Liver (tissue), 8 donors: ENCODE measurements at regions not wholly inside any gene's neighbourhood (a gene's known extent, or its start where the extent isn't known, plus 50 kb on each side); places are given as distances from the start of the nearest gene placed in this dataset.

Experiments used
- DNase-seq: peaks from one replicate; pipeline ENCODE4 v3.0.0-alpha.2; 2017; ENCODE audit warnings: low spot score
- H3K27ac ChIP-seq, 2 donors: one replicate each; pipeline ENCODE4 v1.7.0; 2013; ENCODE audit warnings: inconsistent platforms in 2 of 2, low read length in 2 of 2, control low read depth in 1 of 2, low read depth in 1 of 2, mild to moderate bottlenecking in 1 of 2
- H3K27me3 ChIP-seq, 4 donors: one replicate each; pipeline versions ENCODE4 v1.6.1 to v1.7.0; 2013; ENCODE audit warnings: low read length in 3 of 4, inconsistent platforms in 1 of 4, mild to moderate bottlenecking in 1 of 4, moderate library complexity in 1 of 4; ENCODE audit not compliant: control insufficient read depth in 4 of 4, insufficient read depth in 4 of 4
- H3K36me3 ChIP-seq, 4 donors: one replicate each; pipeline versions ENCODE4 v1.6.1 to v1.7.0; 2013; ENCODE audit warnings: low read length in 3 of 4, mild to moderate bottlenecking in 3 of 4, low read depth in 1 of 4, moderate library complexity in 1 of 4; ENCODE audit not compliant: control insufficient read depth in 4 of 4, insufficient read depth in 3 of 4
- H3K4me1 ChIP-seq, 4 donors: one replicate each; pipeline versions ENCODE4 v1.6.1 to v1.7.0; 2013; ENCODE audit warnings: low read length in 3 of 4, mild to moderate bottlenecking in 3 of 4, moderate library complexity in 1 of 4; ENCODE audit not compliant: control insufficient read depth in 4 of 4, insufficient read depth in 4 of 4
- H3K4me3 ChIP-seq, 3 donors: one replicate each; pipeline versions ENCODE4 v1.6.1 to v1.7.0; 2013; ENCODE audit warnings: low read length in 3 of 3, control low read depth in 1 of 3, low read depth in 1 of 3, mild to moderate bottlenecking in 1 of 3
- H3K9ac ChIP-seq, 2 donors: one replicate each; pipeline ENCODE4 v1.7.0; 2013; ENCODE audit warnings: low read length in 2 of 2, mild to moderate bottlenecking in 2 of 2, moderate library complexity in 2 of 2, control low read depth in 1 of 2, low read depth in 1 of 2
- H3K9me3 ChIP-seq, 4 donors: one replicate each; pipeline versions ENCODE4 v1.6.1 to v1.7.0; 2013; ENCODE audit warnings: low read length in 3 of 4; ENCODE audit not compliant: control insufficient read depth in 4 of 4
- EGR1 ChIP-seq, 2 donors: IDR thresholded peaks; 2 replicates each; pipeline ENCODE4 v1.6.1; 2016 to 2018; ENCODE audit warnings: antibody characterized with exemption in 2 of 2, low read depth in 2 of 2
- FOXA1 ChIP-seq: IDR thresholded peaks from 2 replicates; pipeline ENCODE4 v1.6.1; 2016; ENCODE audit warnings: antibody characterized with exemption
- FOXA2 ChIP-seq: IDR thresholded peaks from 2 replicates; pipeline ENCODE4 v1.6.1; 2016; ENCODE audit warnings: antibody characterized with exemption
- GABPA ChIP-seq, 2 donors: IDR thresholded peaks in 1 of 2; conservative IDR thresholded peaks in 1 of 2; 2 replicates each; pipeline ENCODE4 v1.6.1; 2016; ENCODE audit warnings: antibody characterized with exemption in 2 of 2, mild to moderate bottlenecking in 1 of 2, moderate library complexity in 1 of 2
- HNF4A ChIP-seq, 2 donors: conservative IDR thresholded peaks; 2 replicates each; pipeline ENCODE4 v1.6.1; 2016; ENCODE audit warnings: antibody characterized with exemption in 2 of 2, mild to moderate bottlenecking in 2 of 2
- HNF4G ChIP-seq: IDR thresholded peaks from 2 replicates; pipeline ENCODE4 v1.6.1; 2016; ENCODE audit warnings: antibody characterized with exemption
- JUND ChIP-seq, 2 donors: IDR thresholded peaks; 2 replicates each; pipeline ENCODE4 v1.6.1; 2016; ENCODE audit warnings: antibody characterized with exemption in 2 of 2
- RAD21 ChIP-seq, 2 donors: IDR thresholded peaks; 2 replicates each; pipeline ENCODE4 v1.6.1; 2016; ENCODE audit warnings: antibody characterized with exemption in 2 of 2, mild to moderate bottlenecking in 2 of 2
- SP1 ChIP-seq: IDR thresholded peaks from 2 replicates; pipeline ENCODE4 v1.6.1; 2018; ENCODE audit warnings: antibody characterized with exemption, mild to moderate bottlenecking
- TAF1 ChIP-seq: conservative IDR thresholded peaks from 2 replicates; pipeline ENCODE4 v1.6.1; 2016; ENCODE audit warnings: antibody characterized with exemption, mild to moderate bottlenecking
- YY1 ChIP-seq: IDR thresholded peaks from 2 replicates; pipeline ENCODE4 v1.6.1; 2016; ENCODE audit warnings: antibody characterized with exemption, mild to moderate bottlenecking
- WGBS: extraction: QIAGEN DNeasy Blood & Tissue Kit; methylation state at CpG from one replicate; pipeline ENCODE4 v1.1.7; 2013; 5-methylcytosine and 5-hydroxymethylcytosine counted together
- TF ChIP-seq, protein P1 (sequence below): IDR thresholded peaks from 2 replicates; pipeline ENCODE4 v1.6.1; 2016; ENCODE audit warnings: antibody characterized with exemption
- TF ChIP-seq, protein P2 (sequence below): fragments of 150-350 bp; IDR thresholded peaks from 2 replicates; pipeline ENCODE4 v1.5.1; 2017; ENCODE audit warnings: improper control_type of control experiment, low read depth, low read length; ENCODE audit not compliant: missing input control
- TF ChIP-seq, protein P3 (sequence below): IDR thresholded peaks from 2 replicates; pipeline ENCODE4 v1.6.1; 2016; ENCODE audit warnings: antibody characterized with exemption
- TF ChIP-seq, protein P4 (sequence below): IDR thresholded peaks from 2 replicates; pipeline ENCODE4 v1.6.1; 2016; ENCODE audit warnings: antibody characterized with exemption, mild to moderate bottlenecking
- TF ChIP-seq, protein P5 (sequence below): IDR thresholded peaks from 2 replicates; pipeline ENCODE4 v1.6.1; 2016; ENCODE audit warnings: antibody characterized with exemption
- donor health status: healthy.
- donor health status: healthy.
- donor health status: healthy.
- donor health status: healthy.
- donor health status: healthy.

DNA sequence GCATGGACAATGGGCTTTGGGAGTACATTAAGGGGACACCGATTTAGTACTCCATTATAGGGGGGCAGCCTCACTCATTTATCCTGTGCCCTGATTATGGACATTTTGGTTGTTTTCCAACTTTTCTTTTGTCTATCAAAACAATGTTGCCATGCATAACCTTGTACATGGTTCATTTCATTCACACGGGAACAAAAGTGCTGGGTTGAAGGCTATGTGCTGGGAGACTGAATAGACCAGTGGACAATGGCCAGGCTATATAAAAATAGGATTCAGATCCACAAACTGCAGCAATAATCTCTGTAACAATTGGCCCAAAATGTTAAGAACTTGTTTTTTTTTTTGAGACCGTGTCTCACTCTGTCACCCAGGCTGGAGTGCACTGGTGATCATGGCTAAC is 100.7 kb upstream of the GMDS start:
- H3K27me3 ChIP-seq, result no peaks in the 10 kb centered on the region
- TF ChIP-seq SP1 (no peak), YY1 (no peak), HNF4G (no peak), HNF4A (conservative IDR thresholded peaks at IDR 0.05) (no peak), JUND (IDR thresholded peaks at IDR 0.05) (no peak), EGR1 (IDR thresholded peaks at IDR 0.05; ENCODE audit: low read depth in 2 of 2) (no peak), GABPA (IDR thresholded peaks at IDR 0.05 in 1 of 2, conservative IDR thresholded peaks at IDR 0.05 in 1 of 2) (no peak)
- TF ChIP-seq, protein P1, sequence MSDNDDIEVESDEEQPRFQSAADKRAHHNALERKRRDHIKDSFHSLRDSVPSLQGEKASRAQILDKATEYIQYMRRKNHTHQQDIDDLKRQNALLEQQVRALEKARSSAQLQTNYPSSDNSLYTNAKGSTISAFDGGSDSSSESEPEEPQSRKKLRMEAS, result no peak
- TF ChIP-seq, protein P2, sequence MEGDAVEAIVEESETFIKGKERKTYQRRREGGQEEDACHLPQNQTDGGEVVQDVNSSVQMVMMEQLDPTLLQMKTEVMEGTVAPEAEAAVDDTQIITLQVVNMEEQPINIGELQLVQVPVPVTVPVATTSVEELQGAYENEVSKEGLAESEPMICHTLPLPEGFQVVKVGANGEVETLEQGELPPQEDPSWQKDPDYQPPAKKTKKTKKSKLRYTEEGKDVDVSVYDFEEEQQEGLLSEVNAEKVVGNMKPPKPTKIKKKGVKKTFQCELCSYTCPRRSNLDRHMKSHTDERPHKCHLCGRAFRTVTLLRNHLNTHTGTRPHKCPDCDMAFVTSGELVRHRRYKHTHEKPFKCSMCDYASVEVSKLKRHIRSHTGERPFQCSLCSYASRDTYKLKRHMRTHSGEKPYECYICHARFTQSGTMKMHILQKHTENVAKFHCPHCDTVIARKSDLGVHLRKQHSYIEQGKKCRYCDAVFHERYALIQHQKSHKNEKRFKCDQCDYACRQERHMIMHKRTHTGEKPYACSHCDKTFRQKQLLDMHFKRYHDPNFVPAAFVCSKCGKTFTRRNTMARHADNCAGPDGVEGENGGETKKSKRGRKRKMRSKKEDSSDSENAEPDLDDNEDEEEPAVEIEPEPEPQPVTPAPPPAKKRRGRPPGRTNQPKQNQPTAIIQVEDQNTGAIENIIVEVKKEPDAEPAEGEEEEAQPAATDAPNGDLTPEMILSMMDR, result no peak
- TF ChIP-seq, protein P3, sequence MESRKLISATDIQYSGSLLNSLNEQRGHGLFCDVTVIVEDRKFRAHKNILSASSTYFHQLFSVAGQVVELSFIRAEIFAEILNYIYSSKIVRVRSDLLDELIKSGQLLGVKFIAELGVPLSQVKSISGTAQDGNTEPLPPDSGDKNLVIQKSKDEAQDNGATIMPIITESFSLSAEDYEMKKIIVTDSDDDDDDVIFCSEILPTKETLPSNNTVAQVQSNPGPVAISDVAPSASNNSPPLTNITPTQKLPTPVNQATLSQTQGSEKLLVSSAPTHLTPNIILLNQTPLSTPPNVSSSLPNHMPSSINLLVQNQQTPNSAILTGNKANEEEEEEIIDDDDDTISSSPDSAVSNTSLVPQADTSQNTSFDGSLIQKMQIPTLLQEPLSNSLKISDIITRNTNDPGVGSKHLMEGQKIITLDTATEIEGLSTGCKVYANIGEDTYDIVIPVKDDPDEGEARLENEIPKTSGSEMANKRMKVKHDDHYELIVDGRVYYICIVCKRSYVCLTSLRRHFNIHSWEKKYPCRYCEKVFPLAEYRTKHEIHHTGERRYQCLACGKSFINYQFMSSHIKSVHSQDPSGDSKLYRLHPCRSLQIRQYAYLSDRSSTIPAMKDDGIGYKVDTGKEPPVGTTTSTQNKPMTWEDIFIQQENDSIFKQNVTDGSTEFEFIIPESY, result no peak
- DNase-seq, result no peak
- H3K27ac ChIP-seq, result no peak overlapping the region
- no peaks in the 10 kb centered on the region for H3K4me1 ChIP-seq
- H3K9me3 ChIP-seq, result peaks cover 0 to 1% (median 0%) of the 10 kb centered on the region in 4 donors
- no peak overlapping the region for H3K9ac ChIP-seq
- H3K4me3 ChIP-seq, result no peak overlapping the region
- peaks cover 0 to 1% (median 0%) of the 10 kb centered on the region in 4 donors for H3K36me3 ChIP-seq
- 97% methylated on average over 3 of the region's 3 CpGs for WGBS

DNA sequence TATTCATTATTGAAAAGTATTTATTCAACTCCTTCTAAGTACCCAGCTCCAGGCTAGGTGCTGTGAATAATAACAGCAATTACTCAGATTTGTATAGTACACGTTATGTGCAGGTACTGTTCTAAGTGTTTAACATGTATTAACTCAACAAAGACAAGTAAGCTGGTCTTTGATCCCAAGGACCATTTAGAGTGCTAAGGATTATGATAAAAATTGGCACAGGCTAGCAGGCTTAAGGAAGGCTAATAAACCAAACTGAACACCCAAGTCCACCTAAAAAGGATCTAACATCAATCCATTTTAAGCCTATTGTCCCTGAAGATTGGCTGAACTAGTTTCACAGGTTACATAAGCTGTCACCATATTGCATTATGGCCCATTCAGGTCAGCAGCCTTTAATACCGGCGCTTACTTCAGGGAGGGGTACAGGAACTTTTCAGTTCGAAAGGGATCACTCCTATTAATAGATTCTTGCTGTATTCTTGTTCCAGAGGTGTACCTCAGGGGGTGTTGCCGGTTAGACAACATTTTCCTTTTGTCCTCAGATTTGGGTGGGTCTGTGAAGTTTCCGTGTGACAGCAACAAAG is 99.0 kb upstream of the GMDS start:
- TF ChIP-seq, protein P4, sequence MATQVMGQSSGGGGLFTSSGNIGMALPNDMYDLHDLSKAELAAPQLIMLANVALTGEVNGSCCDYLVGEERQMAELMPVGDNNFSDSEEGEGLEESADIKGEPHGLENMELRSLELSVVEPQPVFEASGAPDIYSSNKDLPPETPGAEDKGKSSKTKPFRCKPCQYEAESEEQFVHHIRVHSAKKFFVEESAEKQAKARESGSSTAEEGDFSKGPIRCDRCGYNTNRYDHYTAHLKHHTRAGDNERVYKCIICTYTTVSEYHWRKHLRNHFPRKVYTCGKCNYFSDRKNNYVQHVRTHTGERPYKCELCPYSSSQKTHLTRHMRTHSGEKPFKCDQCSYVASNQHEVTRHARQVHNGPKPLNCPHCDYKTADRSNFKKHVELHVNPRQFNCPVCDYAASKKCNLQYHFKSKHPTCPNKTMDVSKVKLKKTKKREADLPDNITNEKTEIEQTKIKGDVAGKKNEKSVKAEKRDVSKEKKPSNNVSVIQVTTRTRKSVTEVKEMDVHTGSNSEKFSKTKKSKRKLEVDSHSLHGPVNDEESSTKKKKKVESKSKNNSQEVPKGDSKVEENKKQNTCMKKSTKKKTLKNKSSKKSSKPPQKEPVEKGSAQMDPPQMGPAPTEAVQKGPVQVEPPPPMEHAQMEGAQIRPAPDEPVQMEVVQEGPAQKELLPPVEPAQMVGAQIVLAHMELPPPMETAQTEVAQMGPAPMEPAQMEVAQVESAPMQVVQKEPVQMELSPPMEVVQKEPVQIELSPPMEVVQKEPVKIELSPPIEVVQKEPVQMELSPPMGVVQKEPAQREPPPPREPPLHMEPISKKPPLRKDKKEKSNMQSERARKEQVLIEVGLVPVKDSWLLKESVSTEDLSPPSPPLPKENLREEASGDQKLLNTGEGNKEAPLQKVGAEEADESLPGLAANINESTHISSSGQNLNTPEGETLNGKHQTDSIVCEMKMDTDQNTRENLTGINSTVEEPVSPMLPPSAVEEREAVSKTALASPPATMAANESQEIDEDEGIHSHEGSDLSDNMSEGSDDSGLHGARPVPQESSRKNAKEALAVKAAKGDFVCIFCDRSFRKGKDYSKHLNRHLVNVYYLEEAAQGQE, result no peak
- no peak for TF ChIP-seq GABPA (IDR thresholded peaks at IDR 0.05 in 1 of 2, conservative IDR thresholded peaks at IDR 0.05 in 1 of 2)
- no peak for TF ChIP-seq RAD21 (IDR thresholded peaks at IDR 0.05)
- TF ChIP-seq FOXA2, result no peak
- TF ChIP-seq TAF1, result no peak
- TF ChIP-seq HNF4A (conservative IDR thresholded peaks at IDR 0.05), result no peak
- TF ChIP-seq HNF4G, result no peak
- TF ChIP-seq EGR1 (IDR thresholded peaks at IDR 0.05; ENCODE audit: low read depth in 2 of 2), result no peak
- no peak for TF ChIP-seq YY1
- TF ChIP-seq, protein P1, result no peak
- TF ChIP-seq, protein P5, sequence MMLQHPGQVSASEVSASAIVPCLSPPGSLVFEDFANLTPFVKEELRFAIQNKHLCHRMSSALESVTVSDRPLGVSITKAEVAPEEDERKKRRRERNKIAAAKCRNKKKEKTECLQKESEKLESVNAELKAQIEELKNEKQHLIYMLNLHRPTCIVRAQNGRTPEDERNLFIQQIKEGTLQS, result no peak
- TF ChIP-seq, protein P3, result no peak
- no peak for TF ChIP-seq FOXA1
- no peaks in the 10 kb centered on the region for H3K27me3 ChIP-seq
- no peak overlapping the region for H3K27ac ChIP-seq
- 96% methylated on average over 6 of the region's 6 CpGs for WGBS
- no peaks in the 10 kb centered on the region for H3K36me3 ChIP-seq
- peaks cover 0 to 5% (median under 1%) of the 10 kb centered on the region in 4 donors for H3K9me3 ChIP-seq
- DNase-seq, result no peak
- no peak overlapping the region for H3K4me3 ChIP-seq
- H3K4me1 ChIP-seq, result no peaks in the 10 kb centered on the region
- no peak overlapping the region for H3K9ac ChIP-seq
